GM12878 (cell line): ENCODE measurements at regions not wholly inside any gene's neighbourhood (a gene's known extent, or its start where the extent isn't known, plus 50 kb on each side); places are given as distances from the start of the nearest gene placed in this dataset.

Source experiments
- ATAC-seq: fragments of 200-7000 bp; cut with Tn5 transposase; 3 replicates; pipeline ENCODE4 v1.9.1; 2020; ENCODE audit warnings: mild to moderate bottlenecking, moderate library complexity
- BruUV-seq: library from RNA; stranded (reverse); fragments of 400-500 nt; replicated peaks from 2 replicates; lab custom pipeline; 2021; lab: Mats Ljungman, UMichigan
- CTCF ChIA-PET: fragments of 300-600 bp; sonication (Branson Sonifier 250); formaldehyde crosslinking; extraction: SDS; loops from one replicate; lab custom pipeline; 2021; ENCODE audit warnings: inconsistent platforms; lab: Yijun Ruan, JAX
- POLR2A ChIA-PET: fragments of 350-600 bp; formaldehyde crosslinking; extraction: SDS; loops from one replicate; lab custom pipeline; 2021; ENCODE audit warnings: inconsistent platforms; lab: Charles Lee
- RAD21 ChIA-PET: fragments of 300-600 bp; sonication (Branson Sonifier 250); formaldehyde crosslinking; loops from one replicate; lab custom pipeline; 2023; ENCODE audit warnings: antibody characterized with exemption; ENCODE audit not compliant: unreplicated experiment; lab: Charles Lee
- SMC1A ChIA-PET: fragments of 300-600 bp; sonication (Branson Sonifier 250); formaldehyde crosslinking; loops from one replicate; lab custom pipeline; 2023; ENCODE audit not compliant: unreplicated experiment, uncharacterized antibody; lab: Charles Lee
- DNase-seq: peaks from one replicate; pipeline ENCODE4 v3.0.0-alpha.2; 2011; ENCODE audit warnings: low read depth, low spot score
- FAIRE-seq: peaks from 3 replicates; lab custom pipeline; 2011; peaks lifted over from hg19 to GRCh38; lab: Jason Lieb, UNC
- H2AFZ ChIP-seq: 2 replicates; pipeline ENCODE4 v1.6.0; 2011; ENCODE audit warnings: low read depth, low read length, control low read depth; ENCODE audit not compliant: control insufficient read depth
- H3K27ac ChIP-seq: 2 replicates; pipeline ENCODE4 v1.5.1; 2011; ENCODE audit warnings: control low read depth; ENCODE audit not compliant: control insufficient read depth, insufficient read depth
- H3K27me3 ChIP-seq, 2 experiments: replicated peaks in 1 of 2; 2 replicates each; pipeline versions ENCODE4 v1.6.0 to v1.6.1; 2011; ENCODE audit warnings: low read length in 1 of 2; ENCODE audit not compliant: control insufficient read depth in 2 of 2, insufficient read depth in 2 of 2
- H3K36me3 ChIP-seq, 2 experiments: 2 replicates each; pipeline ENCODE4 v1.5.1; 2011; ENCODE audit warnings: low read length in 1 of 2; ENCODE audit not compliant: control insufficient read depth in 2 of 2, insufficient read depth in 2 of 2
- H3K4me1 ChIP-seq: 2 replicates; pipeline ENCODE4 v1.6.1; 2011; ENCODE audit warnings: mild to moderate bottlenecking, low read length, moderate library complexity, mixed read lengths; ENCODE audit not compliant: control insufficient read depth, insufficient read depth
- H3K4me2 ChIP-seq: 2 replicates; pipeline ENCODE4 v1.6.0; 2011; ENCODE audit warnings: control low read depth; ENCODE audit not compliant: control insufficient read depth, insufficient read depth
- H3K4me3 ChIP-seq: fragments of 200-600 bp; sonication (generic); 2 replicates; pipeline ENCODE4 v1.5.1; 2016
- H3K79me2 ChIP-seq: 2 replicates; pipeline ENCODE4 v1.6.0; 2011; ENCODE audit warnings: low read length; ENCODE audit not compliant: control insufficient read depth, insufficient read depth
- H3K9ac ChIP-seq: 2 replicates; pipeline ENCODE4 v1.8.0; 2011; ENCODE audit warnings: low read length, control low read depth, mixed read lengths; ENCODE audit not compliant: control insufficient read depth, insufficient read depth
- H3K9me3 ChIP-seq: replicated peaks from 3 replicates; pipeline ENCODE4 v1.5.1; 2011; ENCODE audit warnings: mild to moderate bottlenecking, low read length; ENCODE audit not compliant: control insufficient read depth, insufficient read depth
- H4K20me1 ChIP-seq: 2 replicates; pipeline ENCODE4 v1.6.0; 2011; ENCODE audit not compliant: control insufficient read depth, insufficient read depth
- DPF2 ChIP-seq: fragments of 450-650 bp; IDR thresholded peaks from 2 replicates; pipeline ENCODE4 v1.6.1; 2017; ENCODE audit warnings: mild to moderate bottlenecking
- FOS ChIP-seq: IDR thresholded peaks from 3 replicates; pipeline ENCODE4 v1.6.1; 2011; ENCODE audit warnings: borderline replicate concordance; ENCODE audit not compliant: insufficient read length; ENCODE audit errors: extremely low read depth
- GATAD2B ChIP-seq: fragments of 450-650 bp; conservative IDR thresholded peaks from 2 replicates; pipeline ENCODE4 v1.6.1; 2017; ENCODE audit warnings: low read depth, mild to moderate bottlenecking, moderate library complexity
- POLR2AphosphoS2 ChIP-seq: IDR thresholded peaks from 2 replicates; pipeline ENCODE4 v1.6.1; 2011; ENCODE audit warnings: low read depth, mild to moderate bottlenecking, low read length, improper control_type of control experiment, moderate library complexity
- RAD21 ChIP-seq: IDR thresholded peaks from 2 replicates; pipeline ENCODE4 v1.6.1; 2011; ENCODE audit warnings: mild to moderate bottlenecking, low read depth, low read length, moderate library complexity; ENCODE audit not compliant: insufficient read depth
- RB1 ChIP-seq: fragments of 450-650 bp; formaldehyde crosslinking; IDR thresholded peaks from 2 replicates; pipeline ENCODE4 v1.6.1; 2017; ENCODE audit warnings: mild to moderate bottlenecking, borderline replicate concordance
- RUNX3 ChIP-seq: IDR thresholded peaks from 2 replicates; pipeline ENCODE4 v1.6.1; 2012; ENCODE audit warnings: low read length, inconsistent platforms
- SMC3 ChIP-seq: IDR thresholded peaks from 2 replicates; pipeline ENCODE4 v1.6.1; 2011; ENCODE audit warnings: low read length, improper control_type of control experiment, borderline replicate concordance
- YY1 ChIP-seq: IDR thresholded peaks from 2 replicates; pipeline ENCODE4 v1.6.1; 2011; ENCODE audit warnings: low read depth, mild to moderate bottlenecking, low read length
- WGBS: methylation state at CpG from one replicate; pipeline ENCODE4 v1.1.6; 2016; ENCODE audit warnings: low lambda C conversion rate; ENCODE audit not compliant: insufficient replicate concordance, insufficient coverage; ENCODE audit errors: missing lambda C conversion rate; 5-methylcytosine and 5-hydroxymethylcytosine counted together
- in situ Hi-C: fragments of 300-500 bp; cut with MboI; formaldehyde crosslinking; loops from 9 replicates; pipeline ENCODE4 v1.14.3; 2018; ENCODE audit warnings: mixed read lengths
- intact Hi-C: fragments of 100-400 bp; cut with micrococcal nuclease; formaldehyde crosslinking; loops from one replicate; pipeline ENCODE4 v1.14.2; 2022; ENCODE audit not compliant: unreplicated experiment
- TF ChIP-seq, protein P1 (sequence below): IDR thresholded peaks from 2 replicates; pipeline ENCODE4 v1.6.1; 2011; ENCODE audit warnings: mild to moderate bottlenecking, low read depth, low read length, moderate library complexity; ENCODE audit not compliant: insufficient replicate concordance
- TF ChIP-seq, protein P2 (sequence below), 3 experiments: IDR thresholded peaks in 2 of 3; conservative IDR thresholded peaks in 1 of 3; 2 replicates each; pipeline ENCODE4 v1.5.1; 2011; ENCODE audit warnings: low read depth in 3 of 3, low read length in 3 of 3, mild to moderate bottlenecking in 3 of 3, control low read depth in 2 of 3, moderate library complexity in 2 of 3, inconsistent platforms in 1 of 3, mixed read lengths in 1 of 3; ENCODE audit not compliant: control insufficient read depth in 2 of 3, insufficient read depth in 1 of 3; ENCODE audit errors: extremely low read depth in 1 of 3

DNA sequence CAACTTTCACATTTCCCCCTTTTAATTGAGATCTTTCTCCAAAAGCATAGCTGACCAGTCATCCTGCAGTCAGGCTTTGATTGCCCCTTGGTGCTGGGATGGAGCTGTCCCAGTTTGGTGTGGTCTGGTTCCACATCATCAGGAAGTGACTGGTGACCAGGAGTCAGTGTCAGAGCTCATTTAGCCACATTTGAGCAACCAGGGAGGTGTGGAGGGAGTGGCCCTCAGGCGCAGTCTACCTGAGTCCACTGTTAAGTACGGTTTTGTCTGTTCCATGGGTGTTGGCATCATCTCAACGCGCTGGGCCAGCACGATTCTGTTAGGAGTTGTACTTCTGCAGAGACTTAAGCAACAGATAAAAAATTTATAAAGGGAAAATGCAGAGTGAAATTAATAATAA lies 52.6 kb downstream of the RGS12 start:
- 65% methylated on average over 5 of the region's 5 CpGs for WGBS
- intact Hi-C loops = no loop called here
- no peaks in the 10 kb centered on the region for H3K79me2 ChIP-seq
- ChIA-PET CTCF (interaction anchor here (1.3 to 6.1 kb wide), 8 partner anchors 10 to 135 kb away, joined by 3 to 81 read pairs (median 10); partner anchors contain the start of gene HGFAC), SMC1A (interaction anchor here (1.1 to 2.8 kb wide), 6 partner anchors 10 to 97 kb away, joined by 6 to 35 read pairs (median 10); partner anchors contain the start of gene HGFAC), RAD21 (interaction anchor here (1.5 to 4.0 kb wide), 6 partner anchors 9 to 135 kb away, joined by 3 to 19 read pairs (median 9); no protein-coding TSS in a partner anchor), POLR2A (no interaction called here)
- H3K4me2 ChIP-seq = no peak overlapping the region
- ATAC-seq (no peak), DNase-seq (no peak)
- H3K27me3 ChIP-seq = no peaks in the 10 kb centered on the region
- H4K20me1 ChIP-seq = no peaks in the 10 kb centered on the region
- H3K4me3 ChIP-seq = no peak overlapping the region
- H2AFZ ChIP-seq = no peak overlapping the region
- H3K9me3 ChIP-seq = no peaks in the 10 kb centered on the region
- no peak overlapping the region for H3K9ac ChIP-seq
- no peaks in the 10 kb centered on the region for H3K36me3 ChIP-seq
- TF ChIP-seq, protein P1, sequence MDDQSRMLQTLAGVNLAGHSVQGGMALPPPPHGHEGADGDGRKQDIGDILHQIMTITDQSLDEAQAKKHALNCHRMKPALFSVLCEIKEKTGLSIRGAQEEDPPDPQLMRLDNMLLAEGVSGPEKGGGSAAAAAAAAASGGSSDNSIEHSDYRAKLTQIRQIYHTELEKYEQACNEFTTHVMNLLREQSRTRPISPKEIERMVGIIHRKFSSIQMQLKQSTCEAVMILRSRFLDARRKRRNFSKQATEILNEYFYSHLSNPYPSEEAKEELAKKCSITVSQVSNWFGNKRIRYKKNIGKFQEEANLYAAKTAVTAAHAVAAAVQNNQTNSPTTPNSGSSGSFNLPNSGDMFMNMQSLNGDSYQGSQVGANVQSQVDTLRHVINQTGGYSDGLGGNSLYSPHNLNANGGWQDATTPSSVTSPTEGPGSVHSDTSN = no peak
- no peak for TF ChIP-seq GATAD2B
- TF ChIP-seq DPF2 = no peak
- TF ChIP-seq, all 136 proteins: peak for 0
- no peak for FAIRE-seq
- Histone ChIP-seq H3K27ac (no peak overlapping the region), H3K4me1 (no peaks in the 10 kb centered on the region)
- no TSS peak for BruUV-seq
- in situ Hi-C loops = loop anchor here (5.0 kb wide), 1 partner anchor 102 kb away; no protein-coding TSS in a partner anchor

DNA sequence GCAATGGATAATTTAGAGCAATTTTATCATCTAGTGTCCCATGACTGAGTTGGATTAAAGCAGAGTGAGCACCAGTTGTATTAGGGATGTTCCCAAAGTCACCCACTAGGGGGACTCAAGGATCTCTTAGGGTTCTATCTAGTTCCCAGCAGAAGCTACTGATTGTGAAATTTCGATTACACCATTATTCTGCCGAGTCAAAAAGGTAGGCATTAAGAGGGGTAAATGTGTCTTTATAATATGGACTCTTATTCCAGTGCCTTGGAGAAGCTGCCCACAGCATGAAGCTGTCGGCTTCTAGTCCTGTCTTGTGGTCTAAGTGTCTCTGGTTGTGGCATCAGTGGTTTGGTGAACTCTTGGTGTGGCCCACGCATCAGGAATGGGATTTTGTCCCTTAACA lies 53.3 kb downstream of the RGS12 start:
- no peaks in the 10 kb centered on the region for H3K9me3 ChIP-seq
- ChIA-PET CTCF (interaction anchor here (0.7 to 6.1 kb wide), 31 partner anchors 9 to 301 kb away, joined by 3 to 81 read pairs (median 4); partner anchors contain the start of gene HGFAC), RAD21 (interaction anchor here (0.7 to 4.0 kb wide), 15 partner anchors 9 to 135 kb away, joined by 3 to 19 read pairs (median 5); partner anchors contain the start of gene HGFAC), POLR2A (interaction anchor here (0.8 kb wide), 1 partner anchor 95 kb away, joined by 3 read pairs; the partner anchor contains the start of gene HGFAC), SMC1A (interaction anchor here (0.7 to 2.8 kb wide), 26 partner anchors 8 to 534 kb away, joined by 3 to 35 read pairs (median 5); partner anchors contain the start of gene HGFAC)
- no peaks in the 10 kb centered on the region for H3K4me1 ChIP-seq
- intact Hi-C loops (loop anchor here (1.0 to 2.0 kb wide), 3 partner anchors 43 to 134 kb away; no protein-coding TSS in a partner anchor), in situ Hi-C loops (loop anchor here (5.0 kb wide), 1 partner anchor 101 kb away; no protein-coding TSS in a partner anchor)
- 0 out of 2 replicates have a peak overlapping the region, but pooled peaks have one; percentile 2 for H3K4me2 ChIP-seq
- no TSS peak for BruUV-seq
- WGBS = 14% methylated on average over 4 of the region's 4 CpGs
- no peak overlapping the region for H3K4me3 ChIP-seq
- no peaks in the 10 kb centered on the region for H3K36me3 ChIP-seq
- H3K27me3 ChIP-seq = no peaks in the 10 kb centered on the region
- H3K9ac ChIP-seq = no peak overlapping the region
- H2AFZ ChIP-seq = peak overlapping the region; percentile 49
- peak; percentile 96 for FAIRE-seq
- no peaks in the 10 kb centered on the region for H3K79me2 ChIP-seq
- H3K27ac ChIP-seq = no peak overlapping the region
- H4K20me1 ChIP-seq = no peaks in the 10 kb centered on the region
- ATAC-seq = peak; percentile 100
- peak; percentile 30 for DNase-seq
- no peak for TF ChIP-seq FOS
- TF ChIP-seq, protein P2, sequence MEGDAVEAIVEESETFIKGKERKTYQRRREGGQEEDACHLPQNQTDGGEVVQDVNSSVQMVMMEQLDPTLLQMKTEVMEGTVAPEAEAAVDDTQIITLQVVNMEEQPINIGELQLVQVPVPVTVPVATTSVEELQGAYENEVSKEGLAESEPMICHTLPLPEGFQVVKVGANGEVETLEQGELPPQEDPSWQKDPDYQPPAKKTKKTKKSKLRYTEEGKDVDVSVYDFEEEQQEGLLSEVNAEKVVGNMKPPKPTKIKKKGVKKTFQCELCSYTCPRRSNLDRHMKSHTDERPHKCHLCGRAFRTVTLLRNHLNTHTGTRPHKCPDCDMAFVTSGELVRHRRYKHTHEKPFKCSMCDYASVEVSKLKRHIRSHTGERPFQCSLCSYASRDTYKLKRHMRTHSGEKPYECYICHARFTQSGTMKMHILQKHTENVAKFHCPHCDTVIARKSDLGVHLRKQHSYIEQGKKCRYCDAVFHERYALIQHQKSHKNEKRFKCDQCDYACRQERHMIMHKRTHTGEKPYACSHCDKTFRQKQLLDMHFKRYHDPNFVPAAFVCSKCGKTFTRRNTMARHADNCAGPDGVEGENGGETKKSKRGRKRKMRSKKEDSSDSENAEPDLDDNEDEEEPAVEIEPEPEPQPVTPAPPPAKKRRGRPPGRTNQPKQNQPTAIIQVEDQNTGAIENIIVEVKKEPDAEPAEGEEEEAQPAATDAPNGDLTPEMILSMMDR (IDR thresholded peaks at IDR 0.05 in 2 of 3, conservative IDR thresholded peaks at IDR 0.05 in 1 of 3; ENCODE audit: control insufficient read depth in 2 of 3, extremely low read depth in 1 of 3, insufficient read depth in 1 of 3, low read depth in 3 of 3, low read length in 3 of 3) = peak; percentile 78 to 85 (median 79)
- peak; percentile 93 for TF ChIP-seq SMC3
- TF ChIP-seq POLR2AphosphoS2 = no peak
- 0 out of 2 replicates have a peak, but pooled peaks have one; percentile 35 for TF ChIP-seq RB1
- peak; percentile 54; the same call in 1 of the 2 replicates for TF ChIP-seq YY1
- peak; percentile 99 for TF ChIP-seq RAD21
- TF ChIP-seq RUNX3 = peak; percentile 34
